Hematopoietic multipotent progenitor cell treated with erythropoietin and hydrocortisone succinate and interleukin-3 and kit ligand, for 6 days (in vitro differentiated cells): ENCODE measurements at regions not wholly inside any gene's neighbourhood (a gene's known extent, or its start where the extent isn't known, plus 50 kb on each side); places are given as distances from the start of the nearest gene placed in this dataset.
"Not testable (repeated sequence)": the region's sequence is repeated elsewhere in the genome, so short reads cannot be mapped to it uniquely, and the experiment has no call there.

Source experiments
- DNase-seq: peaks from one replicate; pipeline ENCODE4 v3.0.0-alpha.2; 2015

DNA sequence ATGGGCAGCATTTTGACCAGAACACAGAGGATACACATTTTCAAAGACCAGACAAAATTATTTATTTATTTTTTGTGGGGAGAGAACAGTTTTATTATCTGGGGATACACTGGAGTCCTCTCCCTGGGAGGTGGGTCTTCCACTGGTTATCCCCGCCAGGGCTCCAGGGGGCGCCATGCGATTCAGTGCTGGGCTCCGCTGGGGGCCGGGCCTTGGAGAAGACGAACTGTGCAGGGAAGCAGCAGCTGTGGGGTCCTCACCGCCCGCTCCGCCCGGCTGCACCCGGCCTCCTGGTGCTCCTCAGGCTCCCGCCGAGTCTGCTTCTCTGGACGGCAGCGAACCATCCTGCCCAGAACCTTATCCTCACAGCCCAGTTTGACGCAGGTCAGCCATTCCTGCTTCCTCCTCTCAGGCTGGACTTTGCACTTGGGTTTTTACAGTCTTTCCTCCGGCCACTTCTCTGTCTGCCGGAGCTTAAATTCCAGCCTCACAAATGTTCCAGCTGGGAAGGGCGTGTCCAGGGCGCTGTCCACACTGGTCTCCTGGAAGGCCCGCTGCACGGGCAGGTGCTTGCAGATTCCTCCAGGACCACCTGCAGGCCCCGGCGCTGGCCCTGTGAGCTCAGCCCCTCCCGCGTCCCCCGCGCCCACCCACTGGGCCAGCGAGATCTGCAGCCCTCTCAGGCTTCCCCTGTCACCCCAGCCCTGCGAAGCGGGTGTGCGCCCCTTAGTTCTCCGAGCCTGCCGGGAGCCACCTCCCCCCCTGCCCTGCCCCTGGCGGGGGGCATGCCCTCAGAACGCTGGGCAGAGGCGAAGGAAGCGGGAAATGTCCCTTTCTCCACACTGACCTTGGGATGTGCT is 1830.0 kb upstream of the DEFB115 start:
- DNase-seq, result no peak

DNA sequence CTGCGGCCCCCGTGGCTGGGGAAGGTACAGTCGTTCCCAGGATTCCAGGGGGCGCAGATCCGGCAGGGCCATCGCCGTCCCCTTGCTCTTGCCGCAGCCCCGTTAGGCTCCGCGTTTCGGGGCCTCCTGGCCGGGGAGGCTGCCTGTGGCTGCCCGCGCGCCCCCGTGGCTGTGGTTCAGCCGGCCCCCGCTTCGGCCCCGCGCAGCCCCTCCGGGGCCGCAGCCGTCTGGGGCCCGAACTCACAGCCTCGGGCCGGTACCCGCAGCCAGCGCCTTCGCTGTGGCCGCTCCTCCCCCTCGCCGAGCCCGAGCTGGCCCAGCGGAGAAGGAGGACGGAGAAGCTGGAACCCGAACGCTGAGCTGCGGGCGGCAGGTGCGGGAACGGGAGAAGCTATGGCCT is 1826.9 kb upstream of the DEFB115 start:
- DNase-seq, result no peak

DNA sequence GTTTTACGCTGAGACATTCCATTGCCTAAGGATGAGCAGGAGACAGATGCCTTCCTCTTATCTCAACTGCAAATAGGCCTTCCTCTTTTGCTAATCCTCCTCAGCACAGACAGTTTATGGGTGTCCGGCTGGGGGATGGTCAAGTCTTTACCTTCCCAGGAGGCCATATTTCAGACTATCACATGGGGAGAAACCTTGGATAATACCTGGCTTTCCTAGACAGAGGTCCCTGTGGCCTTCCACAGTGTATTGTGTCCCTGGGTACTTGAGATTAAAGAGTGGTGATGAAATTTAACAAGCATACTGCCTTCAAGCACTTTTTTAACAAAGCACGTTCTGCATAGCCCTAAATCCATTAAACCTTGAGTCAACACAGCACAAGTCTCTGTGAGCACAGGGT is 1816.7 kb upstream of the DEFB115 start:
- DNase-seq, result not testable (repeated sequence)

DNA sequence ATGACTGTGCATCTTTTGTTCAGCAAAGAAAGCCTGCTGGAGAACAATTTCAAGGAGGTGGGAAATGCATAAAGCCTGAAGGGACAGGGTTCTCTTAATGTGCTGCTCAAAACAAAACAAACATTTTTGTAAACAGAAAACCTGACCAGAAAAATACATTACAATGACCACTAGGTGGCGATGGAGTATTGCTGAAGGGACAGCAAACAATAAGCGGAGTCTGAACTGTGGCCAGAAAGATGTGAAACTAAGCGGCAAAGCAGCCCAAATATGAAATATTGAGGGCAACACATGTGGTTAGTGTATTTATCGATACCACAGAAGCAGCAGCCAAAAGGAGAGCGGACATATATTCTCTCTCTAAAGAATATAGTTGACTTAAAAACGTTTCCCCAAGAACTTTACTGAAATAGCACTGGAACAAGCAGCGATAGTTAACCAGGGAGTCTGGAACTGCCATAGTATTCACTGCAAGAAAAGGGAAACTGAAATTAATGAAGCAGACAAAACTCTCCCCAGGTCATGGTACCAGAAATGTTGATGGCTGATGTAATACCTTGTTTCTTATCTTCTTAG is 1814.2 kb upstream of the DEFB115 start:
- peak; percentile 72 for DNase-seq

DNA sequence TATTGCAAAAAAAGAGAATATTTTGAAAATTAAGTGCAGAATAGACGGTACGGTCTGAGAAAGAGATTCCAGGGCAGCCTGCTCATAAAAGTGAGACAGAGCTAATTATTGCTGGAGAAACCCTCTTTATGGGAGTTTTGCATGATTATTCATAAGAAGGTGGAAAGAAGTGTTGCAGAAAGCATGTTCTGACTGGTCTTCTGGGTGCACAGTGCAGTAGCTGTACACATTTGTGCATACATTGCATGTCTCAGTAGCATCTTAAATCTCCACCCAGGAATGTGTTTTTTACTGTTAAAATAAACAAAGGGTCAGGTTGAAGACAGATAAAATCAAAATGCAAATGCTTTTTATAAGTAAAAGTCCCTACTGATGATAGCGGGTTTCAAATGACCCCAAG is 1813.6 kb upstream of the DEFB115 start:
- peak; percentile 1 for DNase-seq

DNA sequence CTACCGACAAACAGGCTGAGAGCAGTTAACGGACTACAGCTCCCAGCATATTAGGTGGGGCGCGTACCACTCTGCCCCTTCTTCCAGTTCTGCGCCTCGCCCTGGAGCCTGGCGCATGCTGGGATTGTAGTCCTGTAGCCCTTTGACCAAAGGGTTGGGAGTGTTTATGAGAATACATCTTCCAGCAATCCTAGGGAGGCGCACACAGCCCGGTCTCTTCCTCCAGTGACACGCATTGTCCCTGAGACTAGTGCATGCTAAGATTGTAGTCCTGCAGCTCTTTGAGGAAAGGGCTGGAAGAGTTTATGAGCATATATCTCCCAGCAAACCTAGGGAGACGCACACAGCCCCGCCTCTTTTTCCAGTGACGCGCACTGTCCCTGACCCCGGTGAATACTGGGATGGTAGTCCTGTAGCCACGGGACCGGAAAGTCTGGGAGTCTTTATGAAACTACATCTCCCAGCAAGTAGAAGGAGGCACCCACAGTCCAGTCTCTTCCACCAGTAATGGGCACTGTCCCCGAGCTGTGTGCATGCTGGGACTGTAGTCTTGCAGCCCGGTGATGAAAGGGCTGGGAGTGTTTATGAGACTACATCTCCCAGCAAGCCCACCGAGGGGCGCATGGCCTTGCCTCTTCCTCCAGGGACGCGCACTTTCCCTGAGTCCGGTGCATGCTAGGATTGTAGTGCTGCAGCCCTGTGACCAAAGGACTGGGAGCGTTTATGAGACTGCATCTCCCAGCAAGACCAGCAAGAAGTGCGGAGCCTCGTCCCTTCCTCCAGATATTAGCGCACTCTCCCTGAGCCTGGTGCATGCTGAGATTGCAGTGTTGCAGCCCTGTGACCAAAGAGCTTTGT is 1812.2 kb upstream of the DEFB115 start:
- DNase-seq, result peak; percentile 63

DNA sequence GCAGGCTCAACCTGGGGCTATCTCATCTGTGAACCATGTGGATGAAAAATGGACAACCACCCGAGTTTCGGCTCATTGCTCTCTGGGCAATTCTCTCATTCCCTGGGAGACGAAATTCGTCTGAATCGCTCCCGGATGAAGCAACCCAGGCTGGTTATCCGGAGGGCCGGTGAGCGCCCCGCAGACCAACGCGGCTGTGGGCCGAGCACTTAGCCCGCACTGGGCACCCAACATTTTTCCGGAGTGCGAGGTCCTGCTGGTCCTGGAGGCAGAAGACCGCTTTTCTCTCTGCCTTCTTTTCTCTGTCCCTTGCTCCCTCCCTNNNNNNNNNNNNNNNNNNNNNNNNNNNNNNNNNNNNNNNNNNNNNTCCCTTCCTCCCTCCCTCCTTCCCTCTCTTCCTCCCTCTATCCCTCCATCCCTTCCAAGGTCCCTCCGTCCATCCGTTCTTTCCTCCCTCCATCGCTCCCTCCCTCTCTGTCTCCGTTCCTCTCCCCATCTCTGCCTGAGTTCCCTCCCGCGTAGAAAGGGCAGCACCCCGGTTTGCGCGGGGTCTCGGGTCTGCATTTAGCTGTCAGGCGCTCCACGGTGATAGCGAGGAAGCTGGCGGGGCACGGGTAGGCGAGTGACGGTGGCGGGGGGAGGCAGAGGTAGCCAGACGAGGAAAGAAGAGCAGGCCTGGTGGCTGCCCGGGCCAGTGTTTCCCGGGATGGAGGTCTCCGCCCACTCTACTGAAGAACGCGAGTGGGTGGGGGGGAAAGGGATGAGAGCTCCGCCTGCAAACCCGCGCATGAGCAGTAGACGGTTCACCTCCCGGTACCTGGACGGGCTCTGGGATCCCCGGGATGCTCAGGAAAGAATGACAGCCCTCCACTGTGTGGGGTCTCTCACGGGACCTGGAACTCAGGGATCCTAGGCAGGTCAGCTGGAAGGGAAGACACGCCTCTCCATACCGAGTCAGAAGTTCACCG is 1809.7 kb upstream of the DEFB115 start:
- not testable (repeated sequence) for DNase-seq

DNA sequence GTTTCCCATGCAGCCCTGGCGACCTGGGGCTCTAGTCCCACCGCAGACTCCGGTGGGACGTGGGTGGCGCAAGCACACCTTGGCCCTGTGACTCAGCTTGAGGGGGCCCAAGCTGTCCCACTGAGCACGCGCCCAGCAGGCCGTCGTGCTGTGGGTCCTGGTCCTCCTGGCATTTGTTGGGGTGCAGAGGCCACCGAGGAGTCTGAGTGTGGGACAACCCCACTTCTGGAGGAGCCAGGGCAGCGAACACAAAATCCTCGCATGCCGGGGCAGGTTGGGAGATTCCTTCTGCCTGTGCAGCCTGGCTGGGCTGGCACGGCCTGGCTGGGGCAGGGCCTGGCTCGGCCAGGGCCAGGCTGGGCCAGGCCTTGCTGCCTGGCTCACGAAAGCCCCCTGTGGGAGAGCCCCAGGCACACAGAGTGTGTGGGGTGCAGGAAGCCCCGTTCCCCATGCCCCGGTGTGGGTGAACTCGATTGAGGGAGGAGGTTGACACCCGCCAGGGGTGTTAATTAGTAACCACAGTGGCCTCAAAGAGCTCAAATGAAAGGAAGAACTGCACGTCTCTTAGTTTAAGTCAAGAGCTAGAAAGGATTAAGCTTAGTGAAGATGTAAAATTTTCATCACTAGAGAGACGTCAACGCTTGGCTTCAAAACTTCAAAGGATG is 1808.5 kb upstream of the DEFB115 start:
- no peak for DNase-seq

DNA sequence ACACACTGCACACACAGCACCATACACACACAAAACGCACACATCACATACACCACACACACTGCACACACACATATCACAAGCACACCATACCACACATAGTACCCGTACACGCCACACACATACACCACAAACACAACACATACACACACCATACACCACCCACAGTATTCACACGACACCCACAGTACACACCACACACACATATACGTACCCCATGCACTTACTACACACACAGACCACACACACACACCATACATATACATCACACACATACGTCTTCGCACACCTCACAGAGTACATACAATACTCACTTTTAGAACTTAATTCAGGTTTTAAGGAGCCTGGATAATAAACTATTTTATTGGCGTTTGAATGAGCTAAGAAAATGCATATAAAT is 1805.3 kb upstream of the DEFB115 start:
- DNase-seq, result no peak

DNA sequence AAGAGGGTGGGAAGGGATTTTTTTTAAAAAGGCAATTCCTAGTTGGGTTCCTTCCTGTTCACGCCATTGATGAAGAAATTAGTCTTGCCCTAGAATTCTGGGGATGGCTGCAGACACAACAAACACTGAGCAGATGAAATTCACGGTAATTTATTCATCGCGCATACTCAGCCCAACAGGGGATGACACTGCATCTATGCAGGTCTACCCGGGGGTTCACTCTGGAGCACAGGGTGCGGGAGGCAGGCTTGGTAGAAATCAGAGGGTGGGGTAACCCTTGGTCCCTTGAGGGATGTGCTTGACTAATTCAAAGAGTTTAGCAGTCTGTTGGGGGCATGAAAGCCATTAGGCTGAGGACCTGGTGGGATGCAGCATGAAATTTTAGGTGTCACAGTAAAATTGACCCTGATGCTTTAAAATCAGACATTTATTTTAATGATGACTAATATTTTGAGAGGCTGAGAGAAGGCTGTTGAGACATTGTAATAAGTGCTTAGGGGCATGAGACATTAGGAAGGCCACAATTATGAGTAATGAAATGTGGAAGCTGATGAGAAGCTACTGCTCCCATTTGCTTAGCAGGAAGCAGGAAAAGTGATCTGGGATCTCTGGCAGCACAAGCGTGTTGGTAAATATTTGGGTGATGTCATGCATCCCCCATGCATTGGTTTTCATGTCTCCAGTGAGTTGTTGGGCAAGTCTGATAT is 1800.3 kb upstream of the DEFB115 start:
- DNase-seq, result not testable (repeated sequence)

DNA sequence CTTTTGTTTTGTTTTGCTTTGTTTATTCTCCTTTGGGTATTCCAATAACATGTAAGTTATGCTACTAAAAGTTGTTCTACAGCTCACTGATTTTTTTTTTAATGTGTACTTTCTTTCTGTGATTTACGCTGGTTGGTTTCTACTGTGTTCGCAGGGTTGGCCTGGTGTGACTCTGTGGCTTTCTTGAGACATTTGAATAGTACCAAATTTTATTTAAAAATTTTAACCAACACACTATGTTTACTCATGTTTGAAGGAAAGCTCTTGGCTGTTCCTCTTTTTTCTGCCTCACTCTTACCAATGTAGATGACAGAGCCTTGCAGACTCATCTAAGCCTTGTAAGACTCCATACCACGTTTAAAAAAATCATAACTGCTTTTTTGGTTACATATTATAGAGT is 1784.9 kb upstream of the DEFB115 start:
- DNase-seq, result no peak

DNA sequence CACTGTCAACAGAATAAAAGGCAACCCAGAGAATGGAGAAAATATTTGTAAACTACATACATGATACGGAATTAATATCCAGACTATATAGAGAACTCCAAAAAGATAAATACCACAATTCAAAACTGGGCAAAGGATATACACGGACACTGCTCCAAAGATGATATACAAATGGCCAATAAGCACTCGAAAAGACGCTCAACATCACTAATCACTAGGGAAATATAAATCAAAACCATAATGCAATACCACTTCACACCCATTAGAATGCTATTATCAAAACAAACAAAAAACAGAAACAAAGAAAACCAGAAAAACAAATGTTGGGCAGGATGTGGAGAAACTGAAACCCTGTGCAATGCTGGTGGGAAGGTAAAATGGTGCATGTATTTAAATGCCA is 1764.6 kb upstream of the DEFB115 start:
- DNase-seq, result not testable (repeated sequence)

DNA sequence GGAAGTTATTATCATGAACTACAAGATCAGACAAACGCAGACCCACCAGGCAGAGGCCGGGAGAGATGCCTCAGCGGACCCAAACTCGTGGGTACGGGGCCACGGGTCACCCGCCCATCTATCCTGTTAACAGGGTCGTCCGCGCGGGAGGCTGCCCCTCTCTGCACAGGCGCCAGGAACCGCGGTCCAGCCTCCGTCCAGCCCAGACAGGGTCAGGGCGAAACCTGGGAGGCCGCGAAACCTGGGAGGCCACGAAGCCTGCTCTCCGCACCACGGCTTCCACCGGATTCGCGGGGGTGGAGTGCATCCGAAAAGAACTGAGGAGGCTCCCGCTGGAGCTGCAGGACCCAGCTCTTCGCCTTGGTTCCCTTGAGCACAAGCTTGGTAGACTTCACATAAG is 1760.7 kb upstream of the DEFB115 start:
- not testable (repeated sequence) for DNase-seq

DNA sequence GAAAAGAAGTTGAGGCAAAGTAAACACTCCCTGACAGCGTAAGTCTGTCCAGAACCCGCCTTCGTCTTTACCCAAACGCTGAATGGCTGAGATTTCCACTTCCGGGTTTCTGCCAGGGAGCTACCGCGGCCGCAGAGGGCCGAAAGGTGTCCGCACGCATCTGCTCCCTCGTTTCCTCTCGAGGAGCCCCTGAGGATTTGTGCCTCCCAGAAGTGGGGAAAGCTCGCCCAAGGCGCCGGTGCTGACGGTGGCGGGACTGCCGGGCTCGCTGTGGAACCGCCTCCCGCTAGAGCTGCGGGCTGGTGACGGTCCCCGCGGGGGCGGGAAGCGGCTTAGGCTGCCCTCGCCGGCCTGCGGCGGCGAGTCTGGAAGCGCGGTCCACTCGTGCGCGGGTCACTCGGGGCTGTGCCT is 1760.2 kb upstream of the DEFB115 start:
- DNase-seq, result peak; percentile 49

DNA sequence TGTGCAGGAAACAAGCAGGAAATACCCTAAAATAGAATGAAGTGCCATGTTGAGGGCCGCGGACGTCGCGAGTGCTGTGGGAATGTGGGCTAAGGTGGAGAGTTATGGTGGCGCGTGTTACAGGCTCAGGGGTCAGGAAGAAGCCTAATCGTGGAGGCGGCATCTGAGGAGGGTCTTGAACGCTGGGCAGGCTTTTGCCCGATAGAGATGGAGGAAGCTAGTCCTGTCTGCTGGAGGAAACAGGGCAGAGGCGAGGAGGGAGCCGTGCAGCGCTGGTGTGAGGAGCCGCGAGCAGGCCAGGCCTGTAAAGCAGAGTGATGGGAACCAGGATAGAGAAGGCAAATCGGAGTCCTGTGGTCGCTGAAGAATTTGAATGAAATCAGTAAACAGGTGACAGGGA is 1759.8 kb upstream of the DEFB115 start:
- not testable (repeated sequence) for DNase-seq

DNA sequence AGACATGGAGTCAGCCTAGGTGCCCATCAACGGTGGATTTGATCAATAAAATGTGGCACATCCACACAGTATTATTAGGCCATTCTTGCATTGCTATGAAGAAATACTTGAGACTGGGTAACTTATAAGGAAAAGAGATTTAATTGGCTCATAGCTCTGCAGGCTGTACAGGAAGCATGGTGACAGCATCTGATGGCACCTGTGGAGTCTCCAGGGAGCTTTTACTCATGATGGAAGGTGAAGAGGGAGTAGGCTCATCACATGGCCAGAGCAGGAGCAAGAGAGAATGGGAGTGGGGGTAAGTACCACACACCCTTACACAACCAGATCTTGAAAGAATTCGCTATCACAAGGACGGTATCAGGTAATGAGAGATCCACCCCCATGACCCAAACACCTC is 1756.7 kb upstream of the DEFB115 start:
- not testable (repeated sequence) for DNase-seq

DNA sequence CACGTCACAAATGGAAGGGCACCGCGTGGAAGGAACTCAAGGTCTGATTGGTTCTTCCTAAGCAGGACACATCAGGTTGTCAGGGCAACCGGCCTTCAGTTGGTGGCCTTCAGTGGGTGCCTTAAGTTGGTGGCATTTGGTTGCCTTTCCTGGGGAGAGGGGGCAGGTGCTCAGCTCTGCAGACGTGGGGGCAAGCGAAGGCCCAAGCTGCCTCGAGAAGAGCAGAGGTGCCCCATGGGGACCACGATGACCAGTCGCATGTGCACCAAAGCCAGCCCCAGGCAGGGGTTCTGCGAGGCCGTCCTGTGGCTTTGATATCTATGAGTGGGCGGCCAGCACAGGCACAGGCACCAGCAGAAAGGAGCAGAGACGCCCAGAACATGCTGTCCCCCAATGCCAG is 1742.8 kb upstream of the DEFB115 start:
- DNase-seq, result not testable (repeated sequence)

DNA sequence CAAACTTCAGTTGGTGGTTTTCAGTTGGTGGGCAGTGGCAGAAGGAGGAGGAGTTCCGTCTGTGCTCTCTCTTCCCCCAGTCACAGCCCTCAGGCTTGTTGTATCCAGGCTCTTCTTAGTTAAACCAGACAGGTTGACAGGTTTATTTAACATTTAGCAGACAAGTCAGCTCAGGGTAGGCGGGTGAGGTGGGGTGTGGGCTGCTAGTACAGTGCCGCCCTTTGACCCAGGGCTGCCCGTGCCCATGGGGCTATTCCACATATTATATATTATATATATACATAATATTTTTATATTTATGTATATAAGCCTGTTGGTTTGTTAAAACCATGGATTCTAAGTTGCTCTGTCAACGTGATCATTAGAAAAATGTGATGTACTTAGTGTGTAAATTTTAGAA is 1740.6 kb upstream of the DEFB115 start:
- DNase-seq, result not testable (repeated sequence)

DNA sequence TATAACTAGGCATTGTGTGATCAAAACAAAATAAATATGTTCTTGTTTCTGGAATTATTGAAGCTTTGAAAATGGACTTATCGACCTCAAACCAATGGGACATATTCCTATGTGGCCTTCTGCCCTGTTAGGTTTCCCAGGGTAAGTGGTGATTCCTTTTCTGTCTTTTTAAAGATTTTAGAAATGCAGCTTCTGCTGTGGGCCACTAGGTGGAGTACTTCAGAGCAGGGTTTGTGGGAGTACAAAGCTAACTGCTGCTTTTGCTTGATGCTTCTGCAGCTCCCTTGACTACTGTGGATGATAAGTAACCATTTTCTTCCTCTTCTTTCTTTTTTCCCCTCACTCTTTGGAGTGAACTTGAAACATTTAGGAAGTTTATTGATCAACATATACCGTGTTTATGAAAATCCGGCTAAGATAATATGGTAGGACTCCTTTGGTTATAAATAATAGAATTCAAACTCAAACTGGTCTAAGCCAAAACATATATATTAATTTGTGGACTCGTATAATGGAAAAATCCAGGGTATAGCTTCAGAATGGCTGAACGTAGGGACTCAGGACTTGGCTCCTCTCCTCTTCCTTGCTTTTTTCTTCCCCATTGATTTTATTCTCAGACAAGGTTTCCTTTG is 1737.7 kb upstream of the DEFB115 start:
- not testable (repeated sequence) for DNase-seq

DNA sequence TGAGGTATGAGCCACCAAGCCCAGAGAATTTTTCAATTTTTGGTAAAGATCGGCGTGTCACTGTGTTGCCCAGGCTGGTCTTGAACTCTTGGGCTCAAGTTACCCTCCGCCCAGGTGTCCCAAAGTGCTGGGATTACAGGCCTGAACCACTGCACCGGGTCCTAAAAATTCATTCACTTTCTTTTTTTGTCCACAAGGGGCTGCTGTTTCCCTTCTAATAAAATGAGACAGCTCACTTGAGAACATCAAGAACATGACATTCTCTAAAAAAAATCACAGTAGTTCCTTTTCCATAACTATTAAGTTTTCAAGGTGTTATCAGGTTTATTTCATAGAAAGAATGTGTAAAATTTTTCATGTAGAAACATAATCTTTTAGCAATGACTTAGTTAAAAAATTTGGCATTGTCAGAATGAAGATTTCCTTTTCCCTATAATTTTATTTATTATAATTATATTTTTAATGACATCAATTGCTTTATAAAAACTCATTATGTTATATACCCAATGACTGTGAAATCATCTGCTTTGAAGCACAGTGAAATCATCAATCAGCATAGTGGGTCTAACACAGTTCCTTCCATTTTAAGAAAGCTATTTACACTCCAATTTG is 1723.8 kb upstream of the DEFB115 start:
- peak; percentile 20 for DNase-seq
